SU-DHL-6 (cell line): ENCODE measurements at regions not wholly inside any gene's neighbourhood (a gene's known extent, or its start where the extent isn't known, plus 50 kb on each side); places are given as distances from the start of the nearest gene placed in this dataset.

Experiments
- CTCF ChIP-seq: fragments of 200-600 bp; sonication (generic); IDR thresholded peaks from one replicate; pipeline ENCODE4 v1.5.1; 2017; ENCODE audit warnings: antibody characterized with exemption, mild to moderate bottlenecking, low read length, moderate library complexity; ENCODE audit not compliant: insufficient read depth, poor library complexity, severe bottlenecking
- EZH2phosphoT487 ChIP-seq: fragments of 200-600 bp; sonication (generic), shearing (Covaris generic); conservative IDR thresholded peaks from 2 replicates; pipeline ENCODE4 v1.6.1; 2018; ENCODE audit warnings: mild to moderate bottlenecking, antibody characterized with exemption, low read length, moderate library complexity, mixed read lengths

GRCh38 chr5:56580864-56581263 lies 234.5 kb upstream of the MAP3K1 start:
- TF ChIP-seq CTCF, result no peak
- no peak for TF ChIP-seq EZH2phosphoT487
